OCI-LY1 (cell line): ENCODE measurements at regions not wholly inside any gene's neighbourhood (a gene's known extent, or its start where the extent isn't known, plus 50 kb on each side); places are given as distances from the start of the nearest gene placed in this dataset.

ENCODE experiments used
- H2AFZ ChIP-seq: fragments of 200-600 bp; sonication (generic), shearing (Covaris generic); 2 replicates; pipeline ENCODE4 v1.6.0; 2014; ENCODE audit warnings: antibody characterized with exemption, mild to moderate bottlenecking, low read length
- H3F3A ChIP-seq: fragments of 200-600 bp; sonication (generic), shearing (Covaris generic); 2 replicates; pipeline ENCODE4 v1.6.0; 2014; ENCODE audit warnings: mild to moderate bottlenecking, antibody characterized with exemption, low read length, moderate library complexity; ENCODE audit not compliant: insufficient read depth
- H3K27ac ChIP-seq: fragments of 200-600 bp; sonication (generic); 2 replicates; pipeline ENCODE4 v1.5.1; 2014; ENCODE audit warnings: low read length, mixed run types, mild to moderate bottlenecking, low read depth; ENCODE audit not compliant: poor library complexity, severe bottlenecking
- H3K27me3 ChIP-seq: fragments of 200-600 bp; sonication (generic); 2 replicates; pipeline ENCODE4 v1.6.0; 2014; ENCODE audit warnings: antibody characterized with exemption, mild to moderate bottlenecking, low read length, moderate library complexity; ENCODE audit not compliant: insufficient read depth
- H3K36me3 ChIP-seq: fragments of 200-600 bp; sonication (generic); 2 replicates; pipeline ENCODE4 v1.6.1; 2014; ENCODE audit warnings: mild to moderate bottlenecking, antibody characterized with exemption, low read length, moderate library complexity, mixed read lengths; ENCODE audit not compliant: insufficient read depth
- H3K4me1 ChIP-seq: fragments of 200-600 bp; sonication (generic); 2 replicates; pipeline ENCODE4 v1.5.1; 2014; ENCODE audit warnings: mild to moderate bottlenecking, low read length, moderate library complexity; ENCODE audit not compliant: insufficient read depth, severe bottlenecking
- H3K4me2 ChIP-seq: fragments of 200-600 bp; sonication (generic), shearing (Covaris generic); 2 replicates; pipeline ENCODE4 v1.6.1; 2014; ENCODE audit warnings: low read length
- H3K4me3 ChIP-seq: fragments of 200-600 bp; sonication (generic); 2 replicates; pipeline ENCODE4 v1.5.1; 2014; ENCODE audit warnings: low read length, low read depth, mild to moderate bottlenecking, mixed read lengths; ENCODE audit not compliant: poor library complexity, severe bottlenecking
- H3K79me2 ChIP-seq: fragments of 200-600 bp; shearing (Covaris generic); 2 replicates; pipeline ENCODE4 v1.6.1; 2016; ENCODE audit warnings: mixed run types, low read length, mixed read lengths; ENCODE audit not compliant: insufficient read depth
- H3K9ac ChIP-seq: fragments of 200-600 bp; sonication (generic), shearing (Covaris generic); 2 replicates; pipeline ENCODE4 v1.6.1; 2014; ENCODE audit warnings: mild to moderate bottlenecking, low read length, mixed read lengths
- H3K9me2 ChIP-seq: fragments of 200-600 bp; sonication (generic), shearing (Covaris generic); 2 replicates; pipeline ENCODE4 v1.6.1; 2014; ENCODE audit warnings: low read depth, mild to moderate bottlenecking, low read length, mixed read lengths
- H3K9me3 ChIP-seq: fragments of 200-600 bp; shearing (Covaris generic); 2 replicates; pipeline ENCODE4 v1.6.1; 2014; ENCODE audit warnings: low read length, mixed read lengths
- H4K20me1 ChIP-seq: fragments of 200-600 bp; sonication (generic), shearing (Covaris generic); 2 replicates; pipeline ENCODE4 v1.6.0; 2016; ENCODE audit warnings: mild to moderate bottlenecking, low read length; ENCODE audit not compliant: insufficient read depth
- CTCF ChIP-seq: fragments of 200-600 bp; sonication (generic), shearing (Covaris generic); IDR thresholded peaks from 2 replicates; pipeline ENCODE4 v1.5.1; 2017; ENCODE audit warnings: mild to moderate bottlenecking, antibody characterized with exemption, low read length, moderate library complexity, mixed read lengths
- EZH2 ChIP-seq: fragments of 200-600 bp; sonication (generic), shearing (Covaris generic); IDR thresholded peaks from 2 replicates; pipeline ENCODE4 v1.8.0; 2017; ENCODE audit warnings: borderline replicate concordance, mixed run types, mild to moderate bottlenecking, antibody characterized with exemption, low read length, moderate library complexity, mixed read lengths

- Histone ChIP-seq H4K20me1 (no peaks in the 10 kb centered on the region), H3K4me1 (no peaks in the 10 kb centered on the region), H3K27ac (no peak overlapping the region), H3K79me2 (no peaks in the 10 kb centered on the region), H3K4me2 (no peak overlapping the region), H3F3A (no peaks in the 10 kb centered on the region), H3K9me3 (no peaks in the 10 kb centered on the region), H3K9ac (no peak overlapping the region), H3K27me3 (no peaks in the 10 kb centered on the region), H2AFZ (no peak overlapping the region), H3K9me2 (no peaks in the 10 kb centered on the region), H3K4me3 (no peak overlapping the region), H3K36me3 (no peaks in the 10 kb centered on the region)
- TF ChIP-seq CTCF = no peak
Observed at GRCh38 chr7:84502239-84502638, 307.6 kb upstream of the SEMA3A start.

- Histone ChIP-seq H3K27ac (no peak overlapping the region), H3F3A (no peaks in the 10 kb centered on the region), H3K4me3 (no peak overlapping the region), H3K4me1 (no peaks in the 10 kb centered on the region), H3K4me2 (no peak overlapping the region), H3K79me2 (no peaks in the 10 kb centered on the region), H2AFZ (no peak overlapping the region), H3K27me3 (no peaks in the 10 kb centered on the region), H3K9me2 (no peaks in the 10 kb centered on the region), H3K9ac (no peak overlapping the region), H3K36me3 (no peaks in the 10 kb centered on the region), H3K9me3 (no peaks in the 10 kb centered on the region), H4K20me1 (no peaks in the 10 kb centered on the region)
- TF ChIP-seq EZH2 = no peak
- no peak for TF ChIP-seq CTCF
Observed at GRCh38 chr7:84497873-84498272, 303.3 kb upstream of the SEMA3A start.

- Histone ChIP-seq H3K4me3 (no peak overlapping the region), H3K27ac (no peak overlapping the region), H3K9me2 (no peaks in the 10 kb centered on the region), H3K9me3 (no peaks in the 10 kb centered on the region), H3K4me1 (no peaks in the 10 kb centered on the region), H3K27me3 (no peaks in the 10 kb centered on the region), H3K9ac (no peak overlapping the region), H3F3A (no peaks in the 10 kb centered on the region), H3K79me2 (no peaks in the 10 kb centered on the region), H3K4me2 (no peak overlapping the region), H3K36me3 (no peaks in the 10 kb centered on the region), H4K20me1 (no peaks in the 10 kb centered on the region), H2AFZ (no peak overlapping the region)
- no peak for TF ChIP-seq CTCF
- TF ChIP-seq EZH2 = no peak
Observed at GRCh38 chr7:84495128-84495527, 300.5 kb upstream of the SEMA3A start.
